A549 (cell line): ENCODE measurements at regions not wholly inside any gene's neighbourhood (a gene's known extent, or its start where the extent isn't known, plus 50 kb on each side); places are given as distances from the start of the nearest gene placed in this dataset.

ENCODE experiments used
- CBX2 ChIP-seq: fragments of 200-600 bp; sonication (generic); IDR thresholded peaks from 2 replicates; pipeline ENCODE4 v1.6.1; 2016; ENCODE audit warnings: low read depth, mild to moderate bottlenecking, borderline replicate concordance
- CEBPB ChIP-seq, 2 experiments: fragments of >200 bp in 1 of 2; sonication (Bioruptor Twin) in 1 of 2; formaldehyde crosslinking in 1 of 2; IDR thresholded peaks; 2 replicates each; pipeline ENCODE4 v1.6.1; 2012 to 2016
- CHD2 ChIP-seq: fragments of 150-350 bp; IDR thresholded peaks from 2 replicates; pipeline ENCODE4 v1.6.1; 2014; ENCODE audit warnings: low read length; ENCODE audit not compliant: partially characterized antibody
- EHMT2 ChIP-seq: fragments of 200-600 bp; sonication (generic); IDR thresholded peaks from 2 replicates; pipeline ENCODE4 v1.6.1; 2016; ENCODE audit warnings: antibody characterized with exemption, low read depth, mild to moderate bottlenecking, moderate library complexity
- JUN ChIP-seq, 2 experiments: fragments of >200 bp; sonication (Bioruptor Twin); formaldehyde crosslinking; IDR thresholded peaks; 2 replicates in 1 of 2; 3 replicates in 1 of 2; pipeline ENCODE4 v1.6.1; 2016 to 2017
- POLR2A ChIP-seq: IDR thresholded peaks from 2 replicates; pipeline ENCODE4 v1.6.1; 2012; ENCODE audit warnings: mild to moderate bottlenecking, low read length
- RAD21 ChIP-seq, 2 experiments: fragments of >200 bp in 1 of 2; sonication (Bioruptor Twin) in 1 of 2; formaldehyde crosslinking in 1 of 2; IDR thresholded peaks in 1 of 2; conservative IDR thresholded peaks in 1 of 2; 2 replicates in 1 of 2; 3 replicates in 1 of 2; pipeline ENCODE4 v1.6.1; 2012 to 2018; ENCODE audit warnings: inconsistent platforms in 1 of 2
- RFX5 ChIP-seq: fragments of 450-650 bp; IDR thresholded peaks from 2 replicates; pipeline ENCODE4 v1.7.1; 2014; ENCODE audit warnings: antibody characterized with exemption, mild to moderate bottlenecking, moderate library complexity
- ZFP36 ChIP-seq: fragments of 450-650 bp; IDR thresholded peaks from 2 replicates; pipeline ENCODE4 v1.6.1; 2014; ENCODE audit warnings: borderline replicate concordance; ENCODE audit not compliant: partially characterized antibody
- TF ChIP-seq, protein P1 (sequence below): fragments of 150-350 bp; IDR thresholded peaks from 2 replicates; pipeline ENCODE4 v1.6.1; 2014; ENCODE audit warnings: low read depth, mild to moderate bottlenecking, low read length
- TF ChIP-seq, protein P2 (sequence below): fragments of >200 bp; sonication (Bioruptor Twin); formaldehyde crosslinking; IDR thresholded peaks from 3 replicates; pipeline ENCODE4 v1.5.1; 2016
- TF ChIP-seq, protein P3 (sequence below): fragments of 450-650 bp; IDR thresholded peaks from 2 replicates; pipeline ENCODE4 v1.6.1; 2014; ENCODE audit warnings: antibody characterized with exemption

DNA sequence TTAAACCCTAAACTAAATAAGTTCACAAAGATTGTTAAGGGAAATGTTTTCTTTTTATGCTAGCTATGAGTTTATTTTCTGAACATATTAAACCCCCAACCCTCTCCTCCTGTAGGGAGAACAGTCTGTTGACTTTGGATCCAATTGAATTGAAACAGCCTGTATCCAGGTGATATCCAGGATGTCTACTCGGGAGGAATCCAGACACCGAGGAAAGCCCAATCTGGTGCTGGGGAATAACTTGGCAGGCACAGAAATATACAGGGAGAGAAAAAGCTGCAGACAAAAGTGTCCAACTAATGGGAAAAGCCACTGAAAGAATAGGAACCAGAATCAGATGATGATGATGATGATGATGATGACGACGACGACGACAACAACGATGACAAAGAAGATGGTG lies 93.9 kb upstream of the API5 start:
- TF ChIP-seq, protein P1, sequence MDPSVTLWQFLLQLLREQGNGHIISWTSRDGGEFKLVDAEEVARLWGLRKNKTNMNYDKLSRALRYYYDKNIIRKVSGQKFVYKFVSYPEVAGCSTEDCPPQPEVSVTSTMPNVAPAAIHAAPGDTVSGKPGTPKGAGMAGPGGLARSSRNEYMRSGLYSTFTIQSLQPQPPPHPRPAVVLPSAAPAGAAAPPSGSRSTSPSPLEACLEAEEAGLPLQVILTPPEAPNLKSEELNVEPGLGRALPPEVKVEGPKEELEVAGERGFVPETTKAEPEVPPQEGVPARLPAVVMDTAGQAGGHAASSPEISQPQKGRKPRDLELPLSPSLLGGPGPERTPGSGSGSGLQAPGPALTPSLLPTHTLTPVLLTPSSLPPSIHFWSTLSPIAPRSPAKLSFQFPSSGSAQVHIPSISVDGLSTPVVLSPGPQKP: no peak
- TF ChIP-seq ZFP36 (no peak), EHMT2 (no peak), POLR2A (no peak), JUN (IDR thresholded peaks at IDR 0.05) (no peak), CBX2 (no peak), CHD2 (no peak), RFX5 (no peak), RAD21 (conservative IDR thresholded peaks at IDR 0.05 in 1 of 2, IDR thresholded peaks at IDR 0.05 in 1 of 2) (no peak), CEBPB (IDR thresholded peaks at IDR 0.05) (no peak)
- TF ChIP-seq, protein P2, sequence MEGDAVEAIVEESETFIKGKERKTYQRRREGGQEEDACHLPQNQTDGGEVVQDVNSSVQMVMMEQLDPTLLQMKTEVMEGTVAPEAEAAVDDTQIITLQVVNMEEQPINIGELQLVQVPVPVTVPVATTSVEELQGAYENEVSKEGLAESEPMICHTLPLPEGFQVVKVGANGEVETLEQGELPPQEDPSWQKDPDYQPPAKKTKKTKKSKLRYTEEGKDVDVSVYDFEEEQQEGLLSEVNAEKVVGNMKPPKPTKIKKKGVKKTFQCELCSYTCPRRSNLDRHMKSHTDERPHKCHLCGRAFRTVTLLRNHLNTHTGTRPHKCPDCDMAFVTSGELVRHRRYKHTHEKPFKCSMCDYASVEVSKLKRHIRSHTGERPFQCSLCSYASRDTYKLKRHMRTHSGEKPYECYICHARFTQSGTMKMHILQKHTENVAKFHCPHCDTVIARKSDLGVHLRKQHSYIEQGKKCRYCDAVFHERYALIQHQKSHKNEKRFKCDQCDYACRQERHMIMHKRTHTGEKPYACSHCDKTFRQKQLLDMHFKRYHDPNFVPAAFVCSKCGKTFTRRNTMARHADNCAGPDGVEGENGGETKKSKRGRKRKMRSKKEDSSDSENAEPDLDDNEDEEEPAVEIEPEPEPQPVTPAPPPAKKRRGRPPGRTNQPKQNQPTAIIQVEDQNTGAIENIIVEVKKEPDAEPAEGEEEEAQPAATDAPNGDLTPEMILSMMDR: no peak
- TF ChIP-seq, protein P3, sequence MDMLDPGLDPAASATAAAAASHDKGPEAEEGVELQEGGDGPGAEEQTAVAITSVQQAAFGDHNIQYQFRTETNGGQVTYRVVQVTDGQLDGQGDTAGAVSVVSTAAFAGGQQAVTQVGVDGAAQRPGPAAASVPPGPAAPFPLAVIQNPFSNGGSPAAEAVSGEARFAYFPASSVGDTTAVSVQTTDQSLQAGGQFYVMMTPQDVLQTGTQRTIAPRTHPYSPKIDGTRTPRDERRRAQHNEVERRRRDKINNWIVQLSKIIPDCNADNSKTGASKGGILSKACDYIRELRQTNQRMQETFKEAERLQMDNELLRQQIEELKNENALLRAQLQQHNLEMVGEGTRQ: no peak
